ENCODE measurements at regions not wholly inside any gene's neighbourhood (a gene's known extent, or its start where the extent isn't known, plus 50 kb on each side); places are given as distances from the start of the nearest gene placed in this dataset.

- no peaks in the 10 kb centered on the region for H3K9me3 ChIP-seq (ENCODE audit: control insufficient read depth, insufficient read depth, low read depth, low read length)
- H3K4me3 ChIP-seq (ENCODE audit: low read depth, low read length) = no peak overlapping the region
- ChIA-PET POLR2A (no interaction called here), CTCF (no interaction called here)
- H3K36me3 ChIP-seq (ENCODE audit: control insufficient read depth in 2 of 2, insufficient read depth in 1 of 2, low read length in 2 of 2) = no peaks in the 10 kb centered on the region
- no peak overlapping the region for H3K27ac ChIP-seq (ENCODE audit: extremely low read depth, low read depth, low read length)
- H3K4me1 ChIP-seq (ENCODE audit: control insufficient read depth, insufficient read depth, low read length) = no peaks in the 10 kb centered on the region
- no peak for TF ChIP-seq ZNF404 (tag by site-specific recombination; IDR thresholded peaks at IDR 0.05)
- TF ChIP-seq WT1 (tag by site-specific recombination; IDR thresholded peaks at IDR 0.05) = no peak
Measured at GRCh38 chr14:38038986-38039385, 168.7 kb upstream of the SSTR1 start.

DNA sequence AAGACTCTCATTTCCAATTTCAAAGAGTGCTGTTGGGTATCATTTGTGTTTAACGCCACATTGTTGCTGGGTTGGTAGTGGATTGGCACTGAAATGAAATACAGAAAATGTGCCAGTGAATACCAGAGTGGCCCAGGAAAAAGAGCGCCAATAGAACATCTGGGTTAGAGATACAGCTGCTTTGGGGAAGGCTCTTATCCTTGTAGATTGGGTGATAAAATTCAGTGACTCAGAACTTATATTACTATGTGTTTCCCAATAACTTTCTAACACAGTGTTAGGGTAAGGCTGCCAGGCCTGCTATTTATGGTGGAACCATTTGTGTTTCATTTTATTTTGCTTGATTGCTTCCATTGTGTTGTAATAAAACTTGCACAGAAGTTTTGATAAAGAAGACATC is 168.2 kb upstream of the SSTR1 start:
- no peaks in the 10 kb centered on the region for H3K4me1 ChIP-seq (ENCODE audit: control insufficient read depth, insufficient read depth, low read length)
- no peaks in the 10 kb centered on the region for H3K9me3 ChIP-seq (ENCODE audit: control insufficient read depth, insufficient read depth, low read depth, low read length)
- TF ChIP-seq ZNF707 (tag by site-specific recombination; IDR thresholded peaks at IDR 0.05) = no peak
- no peak for TF ChIP-seq MZF1 (tag by site-specific recombination; IDR thresholded peaks at IDR 0.05; ENCODE audit: borderline replicate concordance)
- TF ChIP-seq EGR2 (tag by site-specific recombination; IDR thresholded peaks at IDR 0.05; ENCODE audit: low read depth) = no peak
- TF ChIP-seq PRDM4 (tag by site-specific recombination; IDR thresholded peaks at IDR 0.05) = no peak
- TF ChIP-seq ZSCAN30 (tag by site-specific recombination; IDR thresholded peaks at IDR 0.05) = no peak
- no peak for TF ChIP-seq ZNF223 (tag by site-specific recombination; IDR thresholded peaks at IDR 0.05)
- TF ChIP-seq ATF2 (tag by site-specific recombination; IDR thresholded peaks at IDR 0.05; ENCODE audit: low read depth) = no peak
- TF ChIP-seq BCL11A (tag by site-specific recombination; IDR thresholded peaks at IDR 0.05; ENCODE audit: low read depth) = no peak
- TF ChIP-seq, protein P1, sequence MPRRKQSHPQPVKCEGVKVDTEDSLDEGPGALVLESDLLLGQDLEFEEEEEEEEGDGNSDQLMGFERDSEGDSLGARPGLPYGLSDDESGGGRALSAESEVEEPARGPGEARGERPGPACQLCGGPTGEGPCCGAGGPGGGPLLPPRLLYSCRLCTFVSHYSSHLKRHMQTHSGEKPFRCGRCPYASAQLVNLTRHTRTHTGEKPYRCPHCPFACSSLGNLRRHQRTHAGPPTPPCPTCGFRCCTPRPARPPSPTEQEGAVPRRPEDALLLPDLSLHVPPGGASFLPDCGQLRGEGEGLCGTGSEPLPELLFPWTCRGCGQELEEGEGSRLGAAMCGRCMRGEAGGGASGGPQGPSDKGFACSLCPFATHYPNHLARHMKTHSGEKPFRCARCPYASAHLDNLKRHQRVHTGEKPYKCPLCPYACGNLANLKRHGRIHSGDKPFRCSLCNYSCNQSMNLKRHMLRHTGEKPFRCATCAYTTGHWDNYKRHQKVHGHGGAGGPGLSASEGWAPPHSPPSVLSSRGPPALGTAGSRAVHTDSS (tag by site-specific recombination; IDR thresholded peaks at IDR 0.05) = no peak
- no peak for TF ChIP-seq ZNF157 (tag by site-specific recombination; IDR thresholded peaks at IDR 0.05)
- TF ChIP-seq ZNF561 (tag by site-specific recombination; IDR thresholded peaks at IDR 0.05; ENCODE audit: borderline replicate concordance) = no peak
- TF ChIP-seq, protein P2, sequence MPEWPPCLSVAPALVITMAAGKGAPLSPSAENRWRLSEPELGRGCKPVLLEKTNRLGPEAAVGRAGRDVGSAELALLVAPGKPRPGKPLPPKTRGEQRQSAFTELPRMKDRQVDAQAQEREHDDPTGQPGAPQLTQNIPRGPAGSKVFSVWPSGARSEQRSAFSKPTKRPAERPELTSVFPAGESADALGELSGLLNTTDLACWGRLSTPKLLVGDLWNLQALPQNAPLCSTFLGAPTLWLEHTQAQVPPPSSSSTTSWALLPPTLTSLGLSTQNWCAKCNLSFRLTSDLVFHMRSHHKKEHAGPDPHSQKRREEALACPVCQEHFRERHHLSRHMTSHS (tag by site-specific recombination; IDR thresholded peaks at IDR 0.05) = no peak
- TF ChIP-seq ZSCAN5A (tag by site-specific recombination; IDR thresholded peaks at IDR 0.05) = no peak
- TF ChIP-seq, protein P3, sequence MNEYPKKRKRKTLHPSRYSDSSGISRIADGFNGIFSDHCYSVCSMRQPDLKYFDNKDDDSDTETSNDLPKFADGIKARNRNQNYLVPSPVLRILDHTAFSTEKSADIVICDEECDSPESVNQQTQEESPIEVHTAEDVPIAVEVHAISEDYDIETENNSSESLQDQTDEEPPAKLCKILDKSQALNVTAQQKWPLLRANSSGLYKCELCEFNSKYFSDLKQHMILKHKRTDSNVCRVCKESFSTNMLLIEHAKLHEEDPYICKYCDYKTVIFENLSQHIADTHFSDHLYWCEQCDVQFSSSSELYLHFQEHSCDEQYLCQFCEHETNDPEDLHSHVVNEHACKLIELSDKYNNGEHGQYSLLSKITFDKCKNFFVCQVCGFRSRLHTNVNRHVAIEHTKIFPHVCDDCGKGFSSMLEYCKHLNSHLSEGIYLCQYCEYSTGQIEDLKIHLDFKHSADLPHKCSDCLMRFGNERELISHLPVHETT (tag by site-specific recombination; IDR thresholded peaks at IDR 0.05) = no peak
- ChIA-PET POLR2A (no interaction called here), CTCF (no interaction called here)
- no peak overlapping the region for H3K27ac ChIP-seq (ENCODE audit: extremely low read depth, low read depth, low read length)
- H3K36me3 ChIP-seq (ENCODE audit: control insufficient read depth in 2 of 2, insufficient read depth in 1 of 2, low read length in 2 of 2) = no peaks in the 10 kb centered on the region
- H3K4me3 ChIP-seq (ENCODE audit: low read depth, low read length) = no peak overlapping the region
